Tibial nerve (tissue), 4 donors: ENCODE measurements at regions not wholly inside any gene's neighbourhood (a gene's known extent, or its start where the extent isn't known, plus 50 kb on each side); places are given as distances from the start of the nearest gene placed in this dataset.

Source experiments
- CTCF ChIP-seq, 5 experiments: fragments of 200-600 bp in 3 of 5; fragments of 450-650 bp in 2 of 5; sonication (generic) in 3 of 5; IDR thresholded peaks; one replicate each; pipeline ENCODE4 v1.5.1; 2016 to 2019; ENCODE audit warnings: antibody characterized with exemption in 5 of 5, mild to moderate bottlenecking in 3 of 5, moderate library complexity in 2 of 5
- EP300 ChIP-seq, 2 donors: sonication (generic); formaldehyde crosslinking; IDR thresholded peaks; one replicate each; pipeline ENCODE4 v1.6.1; 2017; ENCODE audit warnings: antibody characterized with exemption in 2 of 2, mild to moderate bottlenecking in 1 of 2
- POLR2A ChIP-seq, 2 donors: fragments of 450-650 bp; IDR thresholded peaks; one replicate each; pipeline ENCODE4 v1.6.1; 2017; ENCODE audit warnings: antibody characterized with exemption in 2 of 2, mild to moderate bottlenecking in 2 of 2, moderate library complexity in 2 of 2

- TF ChIP-seq CTCF (IDR thresholded peaks at IDR 0.05): no peak
- no peak for TF ChIP-seq EP300 (IDR thresholded peaks at IDR 0.05)
- TF ChIP-seq POLR2A (IDR thresholded peaks at IDR 0.05): no peak
Measured at GRCh38 chr7:81506609-81507008, 263.2 kb downstream of the HGF start.
